GM18873 (cell line): ENCODE measurements at regions not wholly inside any gene's neighbourhood (a gene's known extent, or its start where the extent isn't known, plus 50 kb on each side); places are given as distances from the start of the nearest gene placed in this dataset.
A peak's percentile ranks its signal among the peaks of the same experiment; 100 is the strongest.
"Not testable (repeated sequence)": the region's sequence is repeated elsewhere in the genome, so short reads cannot be mapped to it uniquely, and the experiment has no call there.

Source experiments
- ATAC-seq: cut with Tn5 transposase; IDR thresholded peaks from one replicate; pipeline ENCODE4 v1.9.1; 2021; ENCODE audit warnings: mild to moderate bottlenecking, moderate library complexity, moderate number of reproducible peaks; ENCODE audit not compliant: unreplicated experiment, low FRiP score

GRCh38 chr15:85263842-85264440 is 116.5 kb upstream of the AKAP13 start:
- not testable (repeated sequence) for ATAC-seq

- not testable (repeated sequence) for ATAC-seq
Observed at GRCh38 chr15:85264614-85265190, 115.7 kb upstream of the AKAP13 start.

- ATAC-seq, result not testable (repeated sequence)
Observed at GRCh38 chr15:85267158-85267857, 113.1 kb upstream of the AKAP13 start.

GRCh38 chr15:85274315-85275050 is 105.9 kb upstream of the AKAP13 start:
- ATAC-seq, result no peak

- no peak for ATAC-seq
Observed at GRCh38 chr15:85276508-85276907, 103.9 kb upstream of the AKAP13 start.

GRCh38 chr15:85276921-85277320 is 103.5 kb upstream of the AKAP13 start:
- no peak for ATAC-seq

GRCh38 chr15:85277847-85278370 is 102.5 kb upstream of the AKAP13 start:
- ATAC-seq, result no peak

GRCh38 chr15:85280203-85280602 is 100.2 kb upstream of the AKAP13 start:
- ATAC-seq, result no peak

- no peak for ATAC-seq
Observed at GRCh38 chr15:85281293-85281882, 99.0 kb upstream of the AKAP13 start.

GRCh38 chr15:85282504-85283115 is 97.8 kb upstream of the AKAP13 start:
- ATAC-seq, result no peak

GRCh38 chr15:85283815-85284214 is 96.6 kb upstream of the AKAP13 start:
- peak; percentile 78 for ATAC-seq

- ATAC-seq, result no peak
Observed at GRCh38 chr15:85284497-85284896, 95.9 kb upstream of the AKAP13 start.

GRCh38 chr15:85289677-85290365 is 90.6 kb upstream of the AKAP13 start:
- ATAC-seq, result no peak

GRCh38 chr15:85292583-85292982 is 87.8 kb upstream of the AKAP13 start:
- not testable (repeated sequence) for ATAC-seq

GRCh38 chr15:85296615-85297402 is 83.6 kb upstream of the AKAP13 start:
- ATAC-seq, result peak; percentile 80

GRCh38 chr15:85297537-85297936 is 82.9 kb upstream of the AKAP13 start:
- no peak for ATAC-seq

- ATAC-seq, result no peak
Observed at GRCh38 chr15:85298366-85298765, 82.0 kb upstream of the AKAP13 start.

- no peak for ATAC-seq
Observed at GRCh38 chr15:85298941-85299340, 81.5 kb upstream of the AKAP13 start.

- no peak for ATAC-seq
Observed at GRCh38 chr15:85302271-85302670, 78.1 kb upstream of the AKAP13 start.
